BJ (cell line): ENCODE measurements at regions not wholly inside any gene's neighbourhood (a gene's known extent, or its start where the extent isn't known, plus 50 kb on each side); places are given as distances from the start of the nearest gene placed in this dataset.

Source experiments
- CTCF ChIA-PET: fragments of 350-600 bp; formaldehyde crosslinking; extraction: SDS; loops from one replicate; lab custom pipeline; 2021; ENCODE audit warnings: antibody characterized with exemption, inconsistent platforms; lab: Yijun Ruan, JAX
- POLR2A ChIA-PET: fragments of 300-600 bp; sonication (Branson Sonifier 250); formaldehyde crosslinking; extraction: SDS; loops from one replicate; lab custom pipeline; 2021; ENCODE audit warnings: antibody characterized with exemption; lab: Charles Lee
- DNase-seq: peaks from one replicate; pipeline ENCODE4 v3.0.0-alpha.2; 2011; ENCODE audit warnings: low read depth
- H3K27me3 ChIP-seq: 2 replicates; pipeline ENCODE4 v1.6.0; 2011; ENCODE audit warnings: low read length; ENCODE audit not compliant: control insufficient read depth, insufficient read depth
- H3K36me3 ChIP-seq: 2 replicates; pipeline ENCODE4 v1.5.1; 2011; ENCODE audit warnings: low read length; ENCODE audit not compliant: control insufficient read depth, insufficient read depth
- H3K4me3 ChIP-seq: 2 replicates; pipeline ENCODE4 v1.5.1; 2011; ENCODE audit warnings: low read depth, mild to moderate bottlenecking, control low read depth, low read length
- CTCF ChIP-seq: IDR thresholded peaks from 2 replicates; pipeline ENCODE4 v1.5.1; 2011; ENCODE audit warnings: low read depth, mild to moderate bottlenecking, control low read depth, inconsistent platforms, low read length, moderate library complexity; ENCODE audit not compliant: insufficient read depth

- no peak for TF ChIP-seq CTCF
- POLR2A ChIA-PET: no interaction called here
Observed at GRCh38 chr11:96758957-96759356, 369.1 kb downstream of the JRKL start.

GRCh38 chr11:96760306-96760705 lies 370.5 kb downstream of the JRKL start:
- no peak for TF ChIP-seq CTCF
- no peak overlapping the region for H3K4me3 ChIP-seq
- ChIA-PET CTCF (no interaction called here), POLR2A (no interaction called here)
- DNase-seq: no peak
- H3K27me3 ChIP-seq: no peaks in the 10 kb centered on the region
- H3K36me3 ChIP-seq: no peaks in the 10 kb centered on the region

More at GRCh38 chr11:96758957-96759356, 369.1 kb downstream of the JRKL start:
- CTCF ChIA-PET: no interaction called here
- Histone ChIP-seq H3K4me3 (no peak overlapping the region), H3K36me3 (no peaks in the 10 kb centered on the region), H3K27me3 (no peaks in the 10 kb centered on the region)
- DNase-seq: no peak

- ChIA-PET CTCF (no interaction called here), POLR2A (no interaction called here)
- Histone ChIP-seq H3K4me3 (no peak overlapping the region), H3K27me3 (no peaks in the 10 kb centered on the region), H3K36me3 (no peaks in the 10 kb centered on the region)
- TF ChIP-seq CTCF: no peak
- no peak for DNase-seq
Observed at GRCh38 chr11:96760815-96761214, 371.0 kb downstream of the JRKL start.

GRCh38 chr11:96761451-96761850 lies 371.6 kb downstream of the JRKL start:
- no peak for TF ChIP-seq CTCF
- H3K4me3 ChIP-seq: no peak overlapping the region
- no peak for DNase-seq
- no peaks in the 10 kb centered on the region for H3K36me3 ChIP-seq
- ChIA-PET CTCF (no interaction called here), POLR2A (no interaction called here)
- no peaks in the 10 kb centered on the region for H3K27me3 ChIP-seq

GRCh38 chr11:96763244-96763643 lies 373.4 kb downstream of the JRKL start:
- no peaks in the 10 kb centered on the region for H3K36me3 ChIP-seq
- no peak for DNase-seq
- H3K4me3 ChIP-seq: no peak overlapping the region
- no peaks in the 10 kb centered on the region for H3K27me3 ChIP-seq
- CTCF ChIA-PET: no interaction called here
- no peak for TF ChIP-seq CTCF
- POLR2A ChIA-PET: no interaction called here
